Epidermal melanocyte (primary cell): ENCODE measurements at regions not wholly inside any gene's neighbourhood (a gene's known extent, or its start where the extent isn't known, plus 50 kb on each side); places are given as distances from the start of the nearest gene placed in this dataset.

Experiments
- DNase-seq: peaks from one replicate; pipeline ENCODE4 v3.0.0; 2011; ENCODE audit warnings: low spot score; ENCODE audit not compliant: insufficient read length

DNA sequence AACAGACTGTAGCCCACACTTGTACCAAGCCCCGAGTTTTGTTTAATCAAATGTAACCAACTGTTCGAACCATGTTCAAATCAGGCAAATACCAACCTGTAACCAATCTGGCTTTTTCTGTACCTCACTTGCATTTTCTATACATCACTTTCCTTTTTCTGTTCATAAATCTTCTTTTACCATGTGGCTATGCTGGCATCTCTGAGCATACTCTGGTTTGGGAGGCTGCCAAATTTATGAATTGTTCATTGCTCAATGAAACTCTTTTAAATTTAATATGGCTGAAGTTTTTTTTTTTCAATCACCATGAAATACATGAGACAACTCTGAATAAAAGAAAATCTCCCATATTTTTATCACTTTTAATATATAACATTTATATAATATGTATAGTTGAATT lies 256.1 kb downstream of the SLITRK6 start:
- DNase-seq: no peak

GRCh38 chr13:85541476-85541875 lies 257.7 kb downstream of the SLITRK6 start:
- DNase-seq: no peak

DNA sequence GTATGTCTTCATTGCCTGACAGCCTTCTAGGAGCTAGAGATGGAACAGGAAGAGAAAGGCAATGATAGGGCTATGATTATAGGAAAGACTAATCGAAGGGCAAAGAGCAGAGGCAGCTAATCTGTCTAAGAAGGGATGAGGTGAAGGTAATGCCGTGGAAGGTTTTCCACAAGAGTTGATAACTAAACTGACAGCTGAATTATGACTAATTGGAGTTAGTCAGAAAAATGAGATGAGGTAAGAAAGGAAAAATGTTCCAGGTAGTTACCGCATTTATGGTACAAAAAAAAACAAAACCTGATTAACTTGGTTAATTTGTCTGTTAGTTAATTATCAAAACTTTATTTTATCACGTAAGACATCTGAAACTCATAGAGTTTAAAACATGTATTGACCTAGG lies 260.3 kb downstream of the SLITRK6 start:
- no peak for DNase-seq

GRCh38 chr13:85537601-85538000 lies 261.6 kb downstream of the SLITRK6 start:
- no peak for DNase-seq

DNA sequence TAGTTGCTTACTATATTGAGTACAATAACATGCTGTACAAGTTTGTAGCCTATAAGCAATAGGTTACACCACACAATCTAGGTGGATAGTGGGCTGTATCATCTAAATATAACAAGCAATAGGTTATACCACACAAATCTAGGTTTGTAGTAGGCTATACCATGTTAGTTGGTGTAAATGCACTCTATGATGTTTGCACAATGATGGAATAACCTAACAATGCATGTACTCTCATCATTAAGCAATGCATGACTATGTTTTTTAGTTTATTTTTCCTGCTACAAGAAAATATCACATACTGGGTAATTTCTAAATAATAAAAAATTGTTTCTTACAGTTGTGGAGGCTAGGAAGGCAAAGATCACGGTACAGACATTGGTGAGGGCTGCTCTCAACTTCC lies 262.5 kb downstream of the SLITRK6 start:
- no peak for DNase-seq

GRCh38 chr13:85535316-85536084 lies 263.7 kb downstream of the SLITRK6 start:
- no peak for DNase-seq

GRCh38 chr13:85533911-85534310 lies 265.3 kb downstream of the SLITRK6 start:
- DNase-seq: no peak

DNA sequence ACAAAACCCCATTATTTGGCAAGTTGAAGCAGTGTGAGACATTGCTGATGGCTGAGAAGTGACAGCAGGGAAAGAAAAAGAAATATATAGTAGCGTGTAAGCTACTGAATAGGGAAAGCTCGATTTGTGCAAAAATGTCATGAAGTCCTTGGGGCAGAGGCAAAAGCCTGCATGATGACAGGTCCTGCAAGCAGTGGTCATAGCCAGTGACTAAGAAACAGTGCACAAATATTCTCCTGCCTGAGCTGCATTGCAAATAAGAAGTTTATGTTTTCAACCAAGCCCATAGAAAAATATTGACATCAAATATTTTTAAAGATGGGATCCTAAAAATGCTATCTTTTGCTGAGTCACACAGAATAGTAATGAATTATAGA lies 270.0 kb downstream of the SLITRK6 start:
- DNase-seq: no peak

- DNase-seq: peak; percentile 18
Observed at GRCh38 chr13:85528491-85529217, 270.6 kb downstream of the SLITRK6 start.

DNA sequence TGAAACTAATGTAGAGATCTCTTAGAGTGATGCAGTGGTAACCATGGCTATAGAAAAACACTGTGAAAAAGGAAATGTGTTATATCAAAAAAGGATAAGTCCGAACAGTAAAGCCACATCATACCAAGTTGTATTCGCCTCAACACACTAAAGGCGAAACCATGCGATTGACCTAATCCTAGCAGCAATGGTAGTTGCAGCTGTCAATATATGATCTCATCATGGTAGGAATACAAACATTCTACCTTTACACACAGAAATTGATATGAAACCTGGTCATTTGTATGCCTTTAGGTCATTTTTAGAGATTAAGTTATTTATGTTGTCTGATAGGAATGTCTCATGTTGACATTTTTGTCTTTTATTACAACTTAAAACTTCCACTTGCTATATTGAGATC lies 271.9 kb downstream of the SLITRK6 start:
- DNase-seq: no peak

- no peak for DNase-seq
Observed at GRCh38 chr13:85525411-85525810, 273.8 kb downstream of the SLITRK6 start.

GRCh38 chr13:85521657-85522056 lies 277.6 kb downstream of the SLITRK6 start:
- DNase-seq: no peak

GRCh38 chr13:85520445-85520844 lies 278.8 kb downstream of the SLITRK6 start:
- DNase-seq: no peak

DNA sequence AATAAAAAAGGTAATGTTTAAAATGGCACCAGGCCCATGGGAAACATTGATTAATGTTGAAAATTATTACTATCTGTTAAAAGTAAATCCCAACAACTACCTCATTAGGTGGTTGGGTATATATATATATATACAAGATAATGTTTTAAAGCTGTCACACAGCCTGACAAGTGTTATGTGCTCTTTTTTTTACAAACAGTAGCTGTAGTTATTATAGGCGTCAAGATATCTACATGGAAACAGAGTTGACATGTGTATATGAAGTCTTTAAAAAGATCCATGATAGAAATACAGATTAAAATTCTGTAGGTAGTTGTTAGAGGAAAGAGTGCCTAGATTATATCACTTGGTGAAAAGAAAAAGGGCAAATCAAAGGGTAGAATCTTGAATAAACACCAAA lies 279.9 kb downstream of the SLITRK6 start:
- no peak for DNase-seq

DNA sequence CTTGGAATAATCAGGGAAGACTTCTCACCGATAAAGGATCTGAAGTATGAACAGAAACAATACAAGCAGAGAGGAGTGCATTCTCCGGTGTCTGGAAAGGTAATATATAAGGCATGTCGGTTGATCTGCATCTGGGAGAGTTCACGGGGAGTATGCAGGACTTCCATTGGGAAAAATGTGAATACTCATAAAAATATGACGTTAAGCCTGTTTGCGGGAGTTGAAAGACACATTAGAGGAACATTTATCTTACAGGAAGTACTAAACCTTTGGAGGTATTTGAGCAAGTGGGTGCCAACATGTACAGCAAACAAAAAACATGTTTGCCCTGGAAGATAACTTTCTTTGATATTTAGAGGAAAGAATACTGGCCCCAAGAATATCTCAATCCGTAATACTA lies 286.8 kb downstream of the SLITRK6 start:
- no peak for DNase-seq

DNA sequence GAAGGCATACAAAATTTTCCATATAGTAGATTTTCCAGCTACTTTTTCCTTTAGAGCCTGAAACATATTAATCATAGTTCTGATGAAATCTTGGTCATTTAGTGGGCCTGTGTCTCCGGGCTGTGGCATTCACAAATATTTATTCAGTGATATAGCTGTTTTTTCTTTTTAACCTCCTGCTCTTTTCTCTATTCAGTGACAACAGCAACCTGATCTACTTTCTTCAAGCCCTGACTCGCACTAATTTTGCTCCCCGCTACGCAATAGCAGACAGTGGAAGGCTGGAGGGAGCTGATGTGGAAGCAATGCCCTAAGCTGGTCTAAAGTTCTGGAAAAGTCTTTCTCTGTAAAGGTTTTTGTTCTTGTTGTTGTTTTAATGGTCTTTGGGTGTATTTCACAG lies 289.7 kb downstream of the SLITRK6 start:
- DNase-seq: no peak

GRCh38 chr13:85508683-85509329 lies 290.4 kb downstream of the SLITRK6 start:
- no peak for DNase-seq

DNA sequence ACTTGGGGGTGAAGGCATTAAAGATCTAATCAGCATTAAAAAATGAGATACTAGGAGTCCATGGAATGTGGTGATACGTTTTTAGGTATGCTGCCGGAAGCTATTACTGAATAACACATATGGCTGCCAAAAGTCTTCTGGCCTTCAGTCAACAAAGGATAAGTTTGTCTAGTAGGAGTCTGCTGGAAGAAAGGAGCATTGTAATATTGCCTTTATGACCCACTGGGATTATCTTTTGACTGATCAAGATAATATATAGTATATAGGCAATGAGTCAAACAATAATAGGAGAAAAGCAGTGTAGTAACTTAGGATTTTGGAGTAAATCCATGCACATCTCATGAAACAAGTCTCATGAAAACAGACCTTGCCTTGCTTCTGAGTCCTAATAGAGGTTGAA lies 295.4 kb downstream of the SLITRK6 start:
- no peak for DNase-seq

- no peak for DNase-seq
Observed at GRCh38 chr13:85501616-85502015, 297.6 kb downstream of the SLITRK6 start.

DNA sequence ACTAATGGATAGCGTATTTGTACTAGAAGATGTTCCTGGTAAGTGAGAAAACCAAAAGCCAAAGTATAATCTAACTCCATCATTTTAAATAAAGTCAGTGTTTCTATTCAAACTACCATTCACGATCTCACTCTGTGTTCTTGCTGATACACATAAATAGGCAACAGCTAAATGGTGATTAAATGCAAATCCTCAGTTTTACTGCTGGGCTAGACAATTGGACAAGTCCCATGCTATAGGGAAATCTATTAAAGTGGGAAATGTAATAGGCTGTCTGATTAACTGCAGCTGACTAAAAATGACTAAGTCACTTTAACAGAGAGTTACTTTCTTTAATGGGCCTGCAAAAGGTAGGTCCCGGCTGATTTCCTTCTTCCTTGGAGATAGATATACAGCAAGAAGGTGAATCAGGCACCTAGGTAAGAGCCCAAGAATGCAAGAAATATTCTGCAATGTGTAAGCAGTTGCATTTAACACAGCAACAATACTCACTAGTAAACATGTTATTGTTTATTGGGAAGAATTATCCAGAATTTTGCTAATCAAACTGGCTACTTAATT lies 298.4 kb downstream of the SLITRK6 start:
- no peak for DNase-seq

- DNase-seq: no peak
Observed at GRCh38 chr13:85498774-85499173, 300.4 kb downstream of the SLITRK6 start.

DNA sequence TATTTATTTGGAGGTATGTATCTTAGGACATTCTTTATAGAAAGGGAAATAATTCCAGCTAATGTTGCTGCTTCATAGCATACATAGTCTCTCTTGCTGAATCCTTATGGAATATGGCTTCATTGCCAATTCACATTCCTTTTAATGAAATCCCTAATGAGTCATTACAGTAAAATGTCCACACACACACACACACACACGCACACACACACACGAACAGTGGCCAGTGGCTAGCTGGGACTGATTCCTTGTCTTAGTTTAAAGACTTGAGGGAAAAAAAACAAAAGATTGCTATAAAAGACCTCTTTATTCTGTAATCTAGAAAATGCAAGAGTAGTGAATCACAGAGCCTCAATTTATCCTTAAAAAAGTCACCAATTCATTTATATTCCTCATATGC lies 301.6 kb downstream of the SLITRK6 start:
- DNase-seq: peak; percentile 23
